GM18858 (cell line): ENCODE measurements at regions not wholly inside any gene's neighbourhood (a gene's known extent, or its start where the extent isn't known, plus 50 kb on each side); places are given as distances from the start of the nearest gene placed in this dataset.
"Not testable (repeated sequence)": the region's sequence is repeated elsewhere in the genome, so short reads cannot be mapped to it uniquely, and the experiment has no call there.

Experiments
- ATAC-seq: cut with Tn5 transposase; IDR thresholded peaks from one replicate; pipeline ENCODE4 v1.9.1; 2021; ENCODE audit not compliant: unreplicated experiment

- ATAC-seq: no peak
These were observed 480.2 kb downstream of the FAT4 start for GRCh38 chr4:125794989-125795388.

- ATAC-seq: no peak
These were observed 481.4 kb downstream of the FAT4 start for GRCh38 chr4:125796138-125796537.

GRCh38 chr4:125797621-125798020 is 482.9 kb downstream of the FAT4 start:
- not testable (repeated sequence) for ATAC-seq

- ATAC-seq: no peak
These were observed 486.6 kb downstream of the FAT4 start for GRCh38 chr4:125801373-125801772.

GRCh38 chr4:125801924-125802323 is 487.2 kb downstream of the FAT4 start:
- no peak for ATAC-seq

- no peak for ATAC-seq
These were observed 493.3 kb downstream of the FAT4 start for GRCh38 chr4:125808022-125808421.

GRCh38 chr4:125808570-125808969 is 493.8 kb downstream of the FAT4 start:
- no peak for ATAC-seq

- ATAC-seq: no peak
These were observed 497.1 kb downstream of the FAT4 start for GRCh38 chr4:125811892-125812291.

- no peak for ATAC-seq
These were observed 512.3 kb downstream of the FAT4 start for GRCh38 chr4:125826801-125827695.

- ATAC-seq: no peak
These were observed 512.9 kb downstream of the FAT4 start for GRCh38 chr4:125827696-125828052.

GRCh38 chr4:125828346-125828745 is 513.6 kb downstream of the FAT4 start:
- ATAC-seq: no peak

- no peak for ATAC-seq
These were observed 517.4 kb downstream of the FAT4 start for GRCh38 chr4:125832161-125832560.

- ATAC-seq: no peak
These were observed 521.9 kb downstream of the FAT4 start for GRCh38 chr4:125836597-125837195.

- no peak for ATAC-seq
These were observed 522.9 kb downstream of the FAT4 start for GRCh38 chr4:125837493-125838201.

GRCh38 chr4:125838202-125838601 is 523.4 kb downstream of the FAT4 start:
- no peak for ATAC-seq

- ATAC-seq: no peak
These were observed 524.2 kb downstream of the FAT4 start for GRCh38 chr4:125838924-125839323.

- ATAC-seq: no peak
These were observed 529.2 kb downstream of the FAT4 start for GRCh38 chr4:125843947-125844346.

- ATAC-seq: no peak
These were observed 532.8 kb downstream of the FAT4 start for GRCh38 chr4:125847518-125847917.

GRCh38 chr4:125849869-125850268 is 535.1 kb downstream of the FAT4 start:
- ATAC-seq: no peak

- ATAC-seq: no peak
These were observed 577.0 kb downstream of the FAT4 start for GRCh38 chr4:125891597-125892258.

- ATAC-seq: no peak
These were observed 590.0 kb downstream of the FAT4 start for GRCh38 chr4:125904802-125905201.
